Stimulated activated CD8-positive, alpha-beta memory T cell treated with anti-CD3 and anti-CD28 coated beads, Interleukin-7, amount 100 ng/mL, for 48 hours (primary cell): ENCODE measurements at regions not wholly inside any gene's neighbourhood (a gene's known extent, or its start where the extent isn't known, plus 50 kb on each side); places are given as distances from the start of the nearest gene placed in this dataset.
"Not testable (repeated sequence)": the region's sequence is repeated elsewhere in the genome, so short reads cannot be mapped to it uniquely, and the experiment has no call there.

Experiments
- DNase-seq, 2 donors: peaks; one replicate each; pipeline ENCODE4 v3.0.0-alpha.2; 2020; ENCODE audit warnings: low read depth in 1 of 2; ENCODE audit errors: extremely low read depth in 1 of 2

- no peak for DNase-seq
These were observed 89.9 kb upstream of the HAPLN1 start for GRCh38 chr5:83810511-83810910.

DNA sequence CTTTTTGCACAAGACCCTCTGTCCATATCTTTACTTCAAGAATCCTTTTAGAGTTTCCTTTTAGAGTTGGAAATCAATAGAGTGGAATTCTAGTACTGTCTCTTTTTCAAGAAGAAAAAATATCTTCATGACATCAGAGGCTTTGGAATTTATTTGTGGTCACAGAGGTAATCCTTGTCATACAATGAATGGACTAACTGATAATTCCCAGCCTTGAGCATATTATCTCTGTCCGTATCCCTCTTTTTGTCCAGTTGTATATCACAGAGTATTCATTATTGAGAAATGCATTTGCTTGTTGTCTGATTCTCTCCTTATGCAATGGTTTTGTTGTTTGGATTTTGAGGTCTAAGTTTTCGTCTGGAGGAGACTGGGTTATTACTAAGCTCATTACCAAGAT is 82.0 kb upstream of the HAPLN1 start:
- no peak for DNase-seq

- no peak for DNase-seq
These were observed 79.5 kb upstream of the HAPLN1 start for GRCh38 chr5:83800201-83800600.

GRCh38 chr5:83799020-83799419 is 78.4 kb upstream of the HAPLN1 start:
- DNase-seq, result not testable (repeated sequence)

GRCh38 chr5:83789371-83789770 is 68.7 kb upstream of the HAPLN1 start:
- DNase-seq, result no peak

- no peak for DNase-seq
These were observed 67.0 kb upstream of the HAPLN1 start for GRCh38 chr5:83787631-83788030.

GRCh38 chr5:83785176-83785668 is 64.6 kb upstream of the HAPLN1 start:
- no peak for DNase-seq

DNA sequence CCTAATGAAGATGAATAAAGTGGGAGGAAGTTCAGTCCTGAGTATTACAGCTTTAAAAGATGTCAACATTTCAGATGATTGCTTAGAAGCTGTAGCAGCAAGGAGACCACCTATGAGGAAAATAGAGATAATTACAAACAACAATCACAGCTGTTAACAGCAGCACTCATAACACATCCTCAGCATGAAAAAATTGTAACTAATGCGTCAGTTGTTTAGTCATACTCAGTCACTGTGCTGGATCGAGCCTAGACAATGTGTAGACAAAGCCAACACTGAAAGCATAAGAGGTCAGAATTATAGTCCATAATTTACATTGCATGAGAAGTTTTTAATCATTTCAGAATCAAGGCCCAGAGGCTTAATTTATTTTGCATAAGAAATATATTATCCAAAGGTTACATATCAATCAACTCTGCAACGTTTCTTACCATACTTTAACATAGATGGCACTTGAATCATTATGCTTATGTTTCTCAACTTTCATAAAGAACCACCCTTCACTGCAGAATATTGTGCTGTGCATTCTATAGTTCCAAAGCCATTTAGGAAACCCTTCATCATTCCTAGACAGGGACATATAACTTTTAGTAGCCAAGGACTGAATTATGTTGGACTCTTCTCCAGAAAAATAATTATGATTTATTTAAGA is 60.2 kb upstream of the HAPLN1 start:
- DNase-seq, result no peak

DNA sequence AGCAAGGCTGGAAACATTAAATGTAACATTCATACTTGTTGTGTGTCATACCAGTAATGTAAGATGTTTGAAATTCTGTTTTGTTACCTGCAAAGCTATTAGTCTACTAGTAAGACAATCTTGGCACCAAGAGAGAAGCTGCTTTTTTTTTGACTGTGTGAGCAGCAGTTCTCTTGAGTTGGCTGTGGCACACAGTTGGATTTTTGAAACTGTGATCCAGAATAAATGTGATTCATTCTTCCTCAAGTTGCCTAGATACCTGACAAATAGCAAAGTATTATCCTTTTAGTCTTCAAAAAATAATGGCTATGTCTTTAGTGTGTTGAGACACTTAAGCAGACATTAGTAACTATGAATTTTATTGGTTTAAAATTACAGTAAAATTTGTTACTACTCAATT is 57.2 kb upstream of the HAPLN1 start:
- no peak for DNase-seq

DNA sequence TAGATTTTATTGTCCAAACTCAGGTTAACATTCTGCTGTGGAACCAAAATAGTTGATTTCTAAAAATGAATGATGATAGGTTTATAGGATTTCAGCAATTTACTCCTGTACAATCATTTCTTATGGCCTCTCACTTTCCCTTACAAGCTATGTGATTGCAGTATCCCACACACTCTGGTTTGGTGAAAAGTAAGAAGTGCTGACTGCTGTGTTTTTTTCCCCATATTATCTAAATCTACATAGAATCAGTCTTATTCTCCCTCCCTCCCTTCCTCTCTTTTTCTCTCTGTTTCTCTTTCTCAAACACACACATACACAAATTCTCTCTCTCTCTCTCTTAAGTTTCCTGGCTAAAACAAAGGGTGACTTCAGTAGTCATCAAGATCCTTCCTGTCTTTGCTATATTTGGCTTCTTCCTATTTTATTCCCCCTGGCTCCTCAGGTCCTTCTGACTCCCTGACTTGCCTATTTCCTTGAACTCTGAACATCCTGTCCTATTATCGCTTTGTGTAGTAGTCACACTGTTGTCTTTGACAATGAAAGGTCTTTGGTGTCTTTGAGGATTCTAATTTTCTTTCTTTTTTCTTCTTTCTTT is 55.9 kb upstream of the HAPLN1 start:
- DNase-seq, result no peak
